B cell (primary cell): ENCODE measurements at regions not wholly inside any gene's neighbourhood (a gene's known extent, or its start where the extent isn't known, plus 50 kb on each side); places are given as distances from the start of the nearest gene placed in this dataset.

Experiments used
- CTCF ChIP-seq: fragments of 200-600 bp; IDR thresholded peaks from one replicate; pipeline ENCODE4 v1.8.0; 2022; ENCODE audit warnings: antibody characterized with exemption, mild to moderate bottlenecking
- EZH2 ChIP-seq: IDR thresholded peaks from 2 replicates; pipeline ENCODE4 v1.6.1; 2012; ENCODE audit warnings: borderline replicate concordance, low read depth, mild to moderate bottlenecking, moderate library complexity, low read length; ENCODE audit not compliant: insufficient read depth, poor library complexity, severe bottlenecking

GRCh38 chr18:78798402-78799175, 181.0 kb upstream of the SALL3 start:
- TF ChIP-seq EZH2 (no peak), CTCF (no peak)
